ENCODE measurements at regions not wholly inside any gene's neighbourhood (a gene's known extent, or its start where the extent isn't known, plus 50 kb on each side); places are given as distances from the start of the nearest gene placed in this dataset.

DNA sequence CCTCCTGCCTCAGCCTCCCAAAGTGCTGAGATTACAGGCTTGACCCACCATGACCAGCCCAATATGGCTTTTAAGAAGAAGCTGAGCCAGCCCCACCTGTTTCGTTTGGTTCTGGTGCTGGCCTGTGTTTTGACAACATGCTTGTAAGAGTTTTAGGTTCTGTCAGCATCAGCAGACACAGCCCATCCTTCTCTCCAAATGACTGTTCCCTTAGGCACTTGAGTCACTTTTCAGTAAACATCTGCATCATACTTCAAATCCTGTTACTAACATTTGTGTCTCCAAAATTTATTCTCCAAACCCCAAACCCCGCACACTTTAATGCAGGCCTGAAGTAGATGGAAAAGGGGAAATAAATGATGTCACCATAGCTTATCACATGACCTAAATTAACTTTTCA, 1118.5 kb downstream of the TSN start:
- TF ChIP-seq, protein P1, sequence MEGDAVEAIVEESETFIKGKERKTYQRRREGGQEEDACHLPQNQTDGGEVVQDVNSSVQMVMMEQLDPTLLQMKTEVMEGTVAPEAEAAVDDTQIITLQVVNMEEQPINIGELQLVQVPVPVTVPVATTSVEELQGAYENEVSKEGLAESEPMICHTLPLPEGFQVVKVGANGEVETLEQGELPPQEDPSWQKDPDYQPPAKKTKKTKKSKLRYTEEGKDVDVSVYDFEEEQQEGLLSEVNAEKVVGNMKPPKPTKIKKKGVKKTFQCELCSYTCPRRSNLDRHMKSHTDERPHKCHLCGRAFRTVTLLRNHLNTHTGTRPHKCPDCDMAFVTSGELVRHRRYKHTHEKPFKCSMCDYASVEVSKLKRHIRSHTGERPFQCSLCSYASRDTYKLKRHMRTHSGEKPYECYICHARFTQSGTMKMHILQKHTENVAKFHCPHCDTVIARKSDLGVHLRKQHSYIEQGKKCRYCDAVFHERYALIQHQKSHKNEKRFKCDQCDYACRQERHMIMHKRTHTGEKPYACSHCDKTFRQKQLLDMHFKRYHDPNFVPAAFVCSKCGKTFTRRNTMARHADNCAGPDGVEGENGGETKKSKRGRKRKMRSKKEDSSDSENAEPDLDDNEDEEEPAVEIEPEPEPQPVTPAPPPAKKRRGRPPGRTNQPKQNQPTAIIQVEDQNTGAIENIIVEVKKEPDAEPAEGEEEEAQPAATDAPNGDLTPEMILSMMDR (IDR thresholded peaks at IDR 0.05; ENCODE audit: control insufficient read depth, extremely low read depth, insufficient read depth): no peak
- H3K4me3 ChIP-seq (ENCODE audit: low read depth, low read length): no peak overlapping the region
- DNase-seq (ENCODE audit: low read depth): no peak

DNA sequence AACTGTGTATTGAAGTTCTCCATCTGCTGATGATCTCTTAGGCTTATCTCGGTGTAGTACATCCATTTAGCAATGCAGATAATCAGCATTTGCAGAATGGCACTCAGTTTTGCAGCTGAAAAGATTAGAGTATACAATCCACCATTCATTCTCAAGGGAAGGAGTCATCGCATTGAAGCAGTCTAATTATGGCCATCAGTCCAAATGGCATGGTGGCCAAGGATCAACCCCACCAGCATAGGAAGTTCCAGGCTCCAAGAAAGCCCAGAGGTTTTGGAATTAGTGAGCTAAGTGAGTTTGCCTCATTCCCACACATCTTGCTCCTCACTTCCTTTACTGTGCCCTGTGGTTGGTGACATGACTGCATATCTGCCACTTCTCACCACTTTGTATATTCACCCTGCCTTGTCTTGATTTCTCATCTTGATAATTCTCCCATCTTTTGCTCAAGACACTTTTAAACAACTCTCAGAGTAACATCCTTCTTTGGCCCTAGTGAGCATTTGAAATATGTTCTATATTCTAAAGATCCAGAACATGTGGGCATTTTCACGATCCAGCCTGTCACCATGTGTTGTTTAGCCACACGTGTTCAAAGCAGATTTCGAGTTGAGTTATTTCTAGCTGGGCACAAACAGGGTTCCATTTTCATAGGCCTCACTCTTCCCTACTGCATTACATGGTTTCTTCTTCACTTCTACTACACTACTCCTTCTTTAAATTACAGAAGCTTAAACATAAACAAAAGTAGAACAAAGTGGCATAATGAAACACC, 1119.8 kb downstream of the TSN start:
- DNase-seq (ENCODE audit: low read depth): no peak
- no peak overlapping the region for H3K4me3 ChIP-seq (ENCODE audit: low read depth, low read length)
- TF ChIP-seq, protein P1 (IDR thresholded peaks at IDR 0.05; ENCODE audit: control insufficient read depth, extremely low read depth, insufficient read depth): no peak

DNA sequence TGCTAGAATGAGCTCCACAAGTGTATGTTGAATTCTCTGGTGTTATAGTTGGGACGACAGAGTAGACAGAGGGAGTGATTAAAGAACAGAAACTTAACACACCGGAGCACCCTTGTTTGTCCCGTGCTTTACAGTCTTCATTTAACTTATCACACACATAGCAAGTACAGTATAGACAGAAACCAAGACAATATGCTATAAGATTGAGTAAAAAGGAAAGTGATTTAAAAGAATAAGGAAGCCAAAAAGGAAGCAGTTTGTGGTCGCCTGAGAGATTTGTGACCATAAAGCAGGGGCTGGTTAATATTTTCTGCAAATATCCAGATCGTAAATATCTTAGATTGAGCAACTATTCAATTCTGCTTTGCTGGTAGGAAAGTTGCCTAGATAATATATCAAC, 1128.4 kb downstream of the TSN start:
- H3K4me3 ChIP-seq (ENCODE audit: low read depth, low read length): no peak overlapping the region
- TF ChIP-seq, protein P1 (IDR thresholded peaks at IDR 0.05; ENCODE audit: control insufficient read depth, extremely low read depth, insufficient read depth): no peak
- no peak for DNase-seq (ENCODE audit: low read depth)

DNA sequence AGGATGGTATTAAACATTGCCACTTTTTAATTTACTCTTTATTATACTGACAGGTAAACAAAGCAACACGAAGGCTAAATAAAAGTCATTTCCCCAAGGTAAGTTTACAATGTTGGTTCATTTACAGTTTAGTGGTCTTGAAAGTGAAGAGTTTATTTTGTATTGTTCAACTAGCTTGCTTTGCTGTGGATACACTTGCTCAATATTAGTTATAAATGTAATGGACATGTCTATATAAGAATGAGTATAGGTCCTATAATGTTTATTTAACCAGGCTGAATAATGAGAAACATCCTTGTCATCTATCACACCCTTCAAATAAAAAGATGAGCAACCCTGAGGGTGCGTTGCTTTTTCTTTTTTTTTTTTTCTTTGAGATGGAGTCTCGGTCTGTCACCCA, 1129.4 kb downstream of the TSN start:
- DNase-seq (ENCODE audit: low read depth): no peak
- no peak overlapping the region for H3K4me3 ChIP-seq (ENCODE audit: low read depth, low read length)
- TF ChIP-seq, protein P1 (IDR thresholded peaks at IDR 0.05; ENCODE audit: control insufficient read depth, extremely low read depth, insufficient read depth): no peak

DNA sequence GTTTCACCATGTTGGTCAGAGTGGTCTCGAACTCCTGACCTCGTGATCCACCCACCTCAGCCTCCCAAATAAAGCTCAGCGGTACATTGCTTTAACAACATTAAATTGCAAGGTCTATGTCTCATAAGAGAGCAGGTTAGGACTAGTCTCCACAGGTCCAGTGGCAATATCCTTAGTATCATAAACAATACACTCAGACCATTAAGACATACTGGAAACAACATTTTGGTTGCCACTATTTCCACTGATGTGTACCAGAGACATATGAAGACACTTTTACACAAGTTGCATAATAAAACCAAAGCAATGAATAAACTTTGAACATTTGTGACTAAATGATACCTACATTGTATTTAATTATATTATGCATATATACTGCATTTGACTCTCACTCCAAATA, 1130.0 kb downstream of the TSN start:
- H3K4me3 ChIP-seq (ENCODE audit: low read depth, low read length): no peak overlapping the region
- DNase-seq (ENCODE audit: low read depth): no peak
- TF ChIP-seq, protein P1 (IDR thresholded peaks at IDR 0.05; ENCODE audit: control insufficient read depth, extremely low read depth, insufficient read depth): no peak

DNA sequence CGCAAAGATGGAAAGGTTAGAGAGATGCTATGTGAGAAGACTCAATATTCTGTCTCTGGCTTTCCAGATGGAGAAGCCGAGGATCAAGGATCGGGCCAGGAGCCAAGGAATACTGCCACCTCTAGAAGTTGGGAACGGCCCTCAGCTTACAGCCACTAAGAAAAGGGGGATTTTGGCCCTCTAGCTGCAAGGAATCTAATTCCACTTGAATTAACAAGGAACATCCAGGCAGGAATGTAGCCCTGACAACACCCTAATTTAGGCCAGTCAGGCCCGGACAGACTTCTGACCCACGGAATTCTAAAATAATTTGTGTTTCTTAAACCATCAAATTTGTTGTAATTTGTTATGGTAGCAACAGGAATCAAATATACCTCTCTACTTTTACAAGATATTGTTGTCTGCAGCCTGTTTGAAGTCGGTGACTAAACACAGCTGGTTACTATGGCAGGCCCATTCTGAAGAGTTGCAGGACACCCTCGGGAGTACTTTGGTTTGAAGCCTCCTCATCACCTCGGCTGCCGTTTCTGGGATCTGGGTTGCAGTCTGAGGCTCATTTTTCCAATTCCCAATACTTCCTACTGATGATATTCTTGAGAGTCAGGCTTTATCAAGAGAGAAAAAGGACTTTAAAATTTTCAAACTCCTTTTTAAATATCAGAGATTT, 1131.2 kb downstream of the TSN start:
- no peak overlapping the region for H3K4me3 ChIP-seq (ENCODE audit: low read depth, low read length)
- TF ChIP-seq, protein P1 (IDR thresholded peaks at IDR 0.05; ENCODE audit: control insufficient read depth, extremely low read depth, insufficient read depth): no peak
- no peak for DNase-seq (ENCODE audit: low read depth)

All from LNCaP clone FGC (cell line).